ENCODE measurements at regions not wholly inside any gene's neighbourhood (a gene's known extent, or its start where the extent isn't known, plus 50 kb on each side); places are given as distances from the start of the nearest gene placed in this dataset.

DNA sequence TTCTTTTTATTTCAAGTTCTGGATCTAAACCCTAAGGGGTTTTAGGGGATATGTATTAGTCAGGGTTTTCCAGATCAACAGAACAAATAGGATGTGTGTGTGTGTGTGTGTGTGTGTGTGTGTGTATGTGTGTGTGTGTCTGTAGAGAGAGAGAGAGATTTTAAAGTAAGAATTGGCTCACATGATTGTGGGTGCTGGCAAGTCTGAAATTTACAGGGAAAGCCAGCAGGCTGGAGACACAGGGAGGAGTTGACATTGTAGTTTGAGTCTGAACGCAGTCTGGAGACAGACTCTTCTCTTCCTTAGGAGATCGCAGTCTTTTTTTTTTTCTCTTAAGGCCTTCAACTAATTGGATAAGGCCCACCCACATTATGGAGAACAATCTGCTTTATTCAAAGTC is 428.8 kb upstream of the TBL1XR1 start:
- TF ChIP-seq POLR2AphosphoS5 (IDR thresholded peaks at IDR 0.05) = no peak
- TF ChIP-seq, protein P1, sequence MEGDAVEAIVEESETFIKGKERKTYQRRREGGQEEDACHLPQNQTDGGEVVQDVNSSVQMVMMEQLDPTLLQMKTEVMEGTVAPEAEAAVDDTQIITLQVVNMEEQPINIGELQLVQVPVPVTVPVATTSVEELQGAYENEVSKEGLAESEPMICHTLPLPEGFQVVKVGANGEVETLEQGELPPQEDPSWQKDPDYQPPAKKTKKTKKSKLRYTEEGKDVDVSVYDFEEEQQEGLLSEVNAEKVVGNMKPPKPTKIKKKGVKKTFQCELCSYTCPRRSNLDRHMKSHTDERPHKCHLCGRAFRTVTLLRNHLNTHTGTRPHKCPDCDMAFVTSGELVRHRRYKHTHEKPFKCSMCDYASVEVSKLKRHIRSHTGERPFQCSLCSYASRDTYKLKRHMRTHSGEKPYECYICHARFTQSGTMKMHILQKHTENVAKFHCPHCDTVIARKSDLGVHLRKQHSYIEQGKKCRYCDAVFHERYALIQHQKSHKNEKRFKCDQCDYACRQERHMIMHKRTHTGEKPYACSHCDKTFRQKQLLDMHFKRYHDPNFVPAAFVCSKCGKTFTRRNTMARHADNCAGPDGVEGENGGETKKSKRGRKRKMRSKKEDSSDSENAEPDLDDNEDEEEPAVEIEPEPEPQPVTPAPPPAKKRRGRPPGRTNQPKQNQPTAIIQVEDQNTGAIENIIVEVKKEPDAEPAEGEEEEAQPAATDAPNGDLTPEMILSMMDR (IDR thresholded peaks at IDR 0.05; ENCODE audit: poor library complexity, severe bottlenecking) = no peak
- no peak for TF ChIP-seq SMC3 (conservative IDR thresholded peaks at IDR 0.05; ENCODE audit: poor library complexity)
- TF ChIP-seq, protein P2, sequence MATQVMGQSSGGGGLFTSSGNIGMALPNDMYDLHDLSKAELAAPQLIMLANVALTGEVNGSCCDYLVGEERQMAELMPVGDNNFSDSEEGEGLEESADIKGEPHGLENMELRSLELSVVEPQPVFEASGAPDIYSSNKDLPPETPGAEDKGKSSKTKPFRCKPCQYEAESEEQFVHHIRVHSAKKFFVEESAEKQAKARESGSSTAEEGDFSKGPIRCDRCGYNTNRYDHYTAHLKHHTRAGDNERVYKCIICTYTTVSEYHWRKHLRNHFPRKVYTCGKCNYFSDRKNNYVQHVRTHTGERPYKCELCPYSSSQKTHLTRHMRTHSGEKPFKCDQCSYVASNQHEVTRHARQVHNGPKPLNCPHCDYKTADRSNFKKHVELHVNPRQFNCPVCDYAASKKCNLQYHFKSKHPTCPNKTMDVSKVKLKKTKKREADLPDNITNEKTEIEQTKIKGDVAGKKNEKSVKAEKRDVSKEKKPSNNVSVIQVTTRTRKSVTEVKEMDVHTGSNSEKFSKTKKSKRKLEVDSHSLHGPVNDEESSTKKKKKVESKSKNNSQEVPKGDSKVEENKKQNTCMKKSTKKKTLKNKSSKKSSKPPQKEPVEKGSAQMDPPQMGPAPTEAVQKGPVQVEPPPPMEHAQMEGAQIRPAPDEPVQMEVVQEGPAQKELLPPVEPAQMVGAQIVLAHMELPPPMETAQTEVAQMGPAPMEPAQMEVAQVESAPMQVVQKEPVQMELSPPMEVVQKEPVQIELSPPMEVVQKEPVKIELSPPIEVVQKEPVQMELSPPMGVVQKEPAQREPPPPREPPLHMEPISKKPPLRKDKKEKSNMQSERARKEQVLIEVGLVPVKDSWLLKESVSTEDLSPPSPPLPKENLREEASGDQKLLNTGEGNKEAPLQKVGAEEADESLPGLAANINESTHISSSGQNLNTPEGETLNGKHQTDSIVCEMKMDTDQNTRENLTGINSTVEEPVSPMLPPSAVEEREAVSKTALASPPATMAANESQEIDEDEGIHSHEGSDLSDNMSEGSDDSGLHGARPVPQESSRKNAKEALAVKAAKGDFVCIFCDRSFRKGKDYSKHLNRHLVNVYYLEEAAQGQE (IDR thresholded peaks at IDR 0.05; ENCODE audit: borderline replicate concordance) = no peak
- TF ChIP-seq TAF1 (IDR thresholded peaks at IDR 0.05; ENCODE audit: low read depth) = no peak
- TF ChIP-seq EP300 (conservative IDR thresholded peaks at IDR 0.05; ENCODE audit: poor library complexity, severe bottlenecking) = no peak

Data from neural cell (in vitro differentiated cells).